ENCODE measurements at regions not wholly inside any gene's neighbourhood (a gene's known extent, or its start where the extent isn't known, plus 50 kb on each side); places are given as distances from the start of the nearest gene placed in this dataset.
"Not testable (repeated sequence)": the region's sequence is repeated elsewhere in the genome, so short reads cannot be mapped to it uniquely, and the experiment has no call there.

DNA sequence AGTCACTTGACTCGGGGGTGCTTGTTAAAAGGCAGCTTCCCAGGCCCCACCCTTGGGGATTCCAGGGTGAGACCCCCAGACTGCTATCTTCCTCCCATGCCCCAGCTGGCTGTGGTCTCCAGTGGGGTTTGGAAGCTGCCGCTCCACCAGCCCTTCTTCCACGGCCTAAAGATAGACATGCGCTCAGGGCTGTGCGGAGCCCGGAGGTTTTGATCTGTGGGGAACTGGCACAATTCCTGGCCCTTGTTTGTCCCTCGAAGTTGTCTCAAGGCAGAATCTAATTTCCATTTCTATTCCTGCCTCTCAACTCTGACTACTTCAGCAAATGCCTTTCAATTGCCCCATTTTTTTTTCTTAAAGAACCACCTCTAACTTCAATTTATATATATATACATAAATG is 120.7 kb upstream of the SRSF6 start:
- no peaks in the 10 kb centered on the region for H3K36me3 ChIP-seq
- peaks cover 4% of the 10 kb centered on the region for H3K9me3 ChIP-seq
- H3K27ac ChIP-seq, result no peak overlapping the region
- TF ChIP-seq, protein P1, sequence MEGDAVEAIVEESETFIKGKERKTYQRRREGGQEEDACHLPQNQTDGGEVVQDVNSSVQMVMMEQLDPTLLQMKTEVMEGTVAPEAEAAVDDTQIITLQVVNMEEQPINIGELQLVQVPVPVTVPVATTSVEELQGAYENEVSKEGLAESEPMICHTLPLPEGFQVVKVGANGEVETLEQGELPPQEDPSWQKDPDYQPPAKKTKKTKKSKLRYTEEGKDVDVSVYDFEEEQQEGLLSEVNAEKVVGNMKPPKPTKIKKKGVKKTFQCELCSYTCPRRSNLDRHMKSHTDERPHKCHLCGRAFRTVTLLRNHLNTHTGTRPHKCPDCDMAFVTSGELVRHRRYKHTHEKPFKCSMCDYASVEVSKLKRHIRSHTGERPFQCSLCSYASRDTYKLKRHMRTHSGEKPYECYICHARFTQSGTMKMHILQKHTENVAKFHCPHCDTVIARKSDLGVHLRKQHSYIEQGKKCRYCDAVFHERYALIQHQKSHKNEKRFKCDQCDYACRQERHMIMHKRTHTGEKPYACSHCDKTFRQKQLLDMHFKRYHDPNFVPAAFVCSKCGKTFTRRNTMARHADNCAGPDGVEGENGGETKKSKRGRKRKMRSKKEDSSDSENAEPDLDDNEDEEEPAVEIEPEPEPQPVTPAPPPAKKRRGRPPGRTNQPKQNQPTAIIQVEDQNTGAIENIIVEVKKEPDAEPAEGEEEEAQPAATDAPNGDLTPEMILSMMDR (IDR thresholded peaks at IDR 0.05), result no peak
- TF ChIP-seq EP300 (IDR thresholded peaks at IDR 0.05) (no peak), POLR2A (IDR thresholded peaks at IDR 0.05) (no peak), POLR2AphosphoS5 (IDR thresholded peaks at IDR 0.05) (no peak)
- H3K4me3 ChIP-seq, result no peak overlapping the region
- no peaks in the 10 kb centered on the region for H3K4me1 ChIP-seq
- DNase-seq (ENCODE audit: low spot score in 2 of 2), result no peak
- H3K27me3 ChIP-seq, result no peaks in the 10 kb centered on the region
- 84% methylated on average over 7 of the region's 7 CpGs for WGBS

- no peak for DNase-seq (ENCODE audit: low spot score in 2 of 2)
- Histone ChIP-seq H3K4me1 (no peaks in the 10 kb centered on the region), H3K4me3 (no peak overlapping the region), H3K27me3 (no peaks in the 10 kb centered on the region), H3K36me3 (no peaks in the 10 kb centered on the region), H3K9me3 (peaks cover 4% of the 10 kb centered on the region), H3K27ac (no peak overlapping the region)
- 66% methylated on average over 4 of the region's 4 CpGs for WGBS
- TF ChIP-seq POLR2A (IDR thresholded peaks at IDR 0.05), result no peak
- TF ChIP-seq POLR2AphosphoS5 (IDR thresholded peaks at IDR 0.05), result no peak
- TF ChIP-seq EP300 (IDR thresholded peaks at IDR 0.05), result no peak
- TF ChIP-seq, protein P1 (IDR thresholded peaks at IDR 0.05), result no peak
Observed at GRCh38 chr20:43334080-43334479, 123.6 kb upstream of the SRSF6 start.

DNA sequence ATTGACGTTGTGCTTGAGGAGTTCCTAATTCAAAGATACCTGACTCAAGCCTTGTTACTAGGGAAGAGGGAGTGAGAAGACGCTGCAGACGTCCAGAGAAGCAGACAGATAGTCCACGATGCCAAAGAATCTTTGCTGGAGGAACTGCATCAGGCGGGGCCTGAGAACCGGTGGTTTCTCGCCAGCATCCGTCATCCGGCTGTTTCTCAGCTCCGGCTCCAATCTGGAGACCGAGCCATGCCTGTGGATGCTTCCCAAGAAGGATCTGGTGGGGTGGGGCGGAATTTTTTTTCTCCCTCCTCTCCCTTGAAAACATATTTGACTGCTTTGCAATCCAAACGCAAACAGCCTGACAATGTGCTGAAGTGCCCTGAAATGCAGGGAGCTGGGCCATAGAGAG is 125.8 kb upstream of the SRSF6 start:
- no peak for DNase-seq (ENCODE audit: low spot score in 2 of 2)
- Histone ChIP-seq H3K4me3 (no peak overlapping the region), H3K4me1 (no peaks in the 10 kb centered on the region), H3K9me3 (peaks cover 4% of the 10 kb centered on the region), H3K27me3 (no peaks in the 10 kb centered on the region), H3K36me3 (no peaks in the 10 kb centered on the region), H3K27ac (no peak overlapping the region)
- TF ChIP-seq, protein P1 (IDR thresholded peaks at IDR 0.05), result no peak
- TF ChIP-seq POLR2AphosphoS5 (IDR thresholded peaks at IDR 0.05), result no peak
- no peak for TF ChIP-seq EP300 (IDR thresholded peaks at IDR 0.05)
- TF ChIP-seq POLR2A (IDR thresholded peaks at IDR 0.05), result no peak
- WGBS, result 78% methylated on average over 13 of the region's 13 CpGs

- Histone ChIP-seq H3K4me3 (no peak overlapping the region), H3K9me3 (no peaks in the 10 kb centered on the region), H3K27ac (no peak overlapping the region), H3K36me3 (no peaks in the 10 kb centered on the region), H3K4me1 (no peaks in the 10 kb centered on the region), H3K27me3 (peaks cover 4% of the 10 kb centered on the region)
- no peak for TF ChIP-seq EP300 (IDR thresholded peaks at IDR 0.05)
- no peak for TF ChIP-seq POLR2A (IDR thresholded peaks at IDR 0.05)
- TF ChIP-seq, protein P1 (IDR thresholded peaks at IDR 0.05), result no peak
- no peak for TF ChIP-seq POLR2AphosphoS5 (IDR thresholded peaks at IDR 0.05)
- no peak for DNase-seq (ENCODE audit: low spot score in 2 of 2)
- WGBS, result 80% methylated on average over 1 of the region's 1 CpG
Observed at GRCh38 chr20:43328697-43329096, 129.0 kb upstream of the SRSF6 start.

GRCh38 chr20:43327234-43327633 is 130.5 kb upstream of the SRSF6 start:
- 92% methylated on average over 4 of the region's 4 CpGs for WGBS
- not testable (repeated sequence) for H3K4me3 ChIP-seq; DNase-seq (ENCODE audit: low spot score in 2 of 2); H3K27ac ChIP-seq; H3K9me3 ChIP-seq; H3K4me1 ChIP-seq; H3K36me3 ChIP-seq; H3K27me3 ChIP-seq

- H3K27ac ChIP-seq, result no peak overlapping the region
- 93% methylated on average over 3 of the region's 3 CpGs for WGBS
- no peak for DNase-seq (ENCODE audit: low spot score in 2 of 2)
- H3K4me3 ChIP-seq, result no peak overlapping the region
- no peaks in the 10 kb centered on the region for H3K9me3 ChIP-seq
- H3K27me3 ChIP-seq, result peaks cover 4% of the 10 kb centered on the region
- no peaks in the 10 kb centered on the region for H3K36me3 ChIP-seq
- no peaks in the 10 kb centered on the region for H3K4me1 ChIP-seq
- TF ChIP-seq POLR2A (IDR thresholded peaks at IDR 0.05) (no peak), POLR2AphosphoS5 (IDR thresholded peaks at IDR 0.05) (no peak), EP300 (IDR thresholded peaks at IDR 0.05) (no peak)
- TF ChIP-seq, protein P1 (IDR thresholded peaks at IDR 0.05), result no peak
Observed at GRCh38 chr20:43325926-43326325, 131.8 kb upstream of the SRSF6 start.
